ENCODE measurements at regions not wholly inside any gene's neighbourhood (a gene's known extent, or its start where the extent isn't known, plus 50 kb on each side); places are given as distances from the start of the nearest gene placed in this dataset.

- TF ChIP-seq PPARA (CRISPR knock-in tag; IDR thresholded peaks at IDR 0.05; ENCODE audit: borderline replicate concordance): no peak
- no peak for TF ChIP-seq TCF4 (CRISPR knock-in tag; IDR thresholded peaks at IDR 0.05; ENCODE audit: borderline replicate concordance)
- no peak for TF ChIP-seq CSDC2 (CRISPR knock-in tag; IDR thresholded peaks at IDR 0.05)
- TF ChIP-seq BACH2 (CRISPR knock-in tag; IDR thresholded peaks at IDR 0.05; ENCODE audit: borderline replicate concordance): no peak
- TF ChIP-seq ISL1 (CRISPR knock-in tag; IDR thresholded peaks at IDR 0.05): no peak
Measured at GRCh38 chr18:78679031-78679430, 300.6 kb upstream of the SALL3 start.

GRCh38 chr18:78679613-78680260 is 299.9 kb upstream of the SALL3 start:
- ATAC-seq: no peak
- TF ChIP-seq TCF4 (CRISPR knock-in tag; IDR thresholded peaks at IDR 0.05; ENCODE audit: borderline replicate concordance): no peak
- TF ChIP-seq, protein P1, sequence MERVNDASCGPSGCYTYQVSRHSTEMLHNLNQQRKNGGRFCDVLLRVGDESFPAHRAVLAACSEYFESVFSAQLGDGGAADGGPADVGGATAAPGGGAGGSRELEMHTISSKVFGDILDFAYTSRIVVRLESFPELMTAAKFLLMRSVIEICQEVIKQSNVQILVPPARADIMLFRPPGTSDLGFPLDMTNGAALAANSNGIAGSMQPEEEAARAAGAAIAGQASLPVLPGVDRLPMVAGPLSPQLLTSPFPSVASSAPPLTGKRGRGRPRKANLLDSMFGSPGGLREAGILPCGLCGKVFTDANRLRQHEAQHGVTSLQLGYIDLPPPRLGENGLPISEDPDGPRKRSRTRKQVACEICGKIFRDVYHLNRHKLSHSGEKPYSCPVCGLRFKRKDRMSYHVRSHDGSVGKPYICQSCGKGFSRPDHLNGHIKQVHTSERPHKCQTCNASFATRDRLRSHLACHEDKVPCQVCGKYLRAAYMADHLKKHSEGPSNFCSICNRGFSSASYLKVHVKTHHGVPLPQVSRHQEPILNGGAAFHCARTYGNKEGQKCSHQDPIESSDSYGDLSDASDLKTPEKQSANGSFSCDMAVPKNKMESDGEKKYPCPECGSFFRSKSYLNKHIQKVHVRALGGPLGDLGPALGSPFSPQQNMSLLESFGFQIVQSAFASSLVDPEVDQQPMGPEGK (CRISPR knock-in tag; IDR thresholded peaks at IDR 0.05; ENCODE audit: borderline replicate concordance): no peak
- no peak for TF ChIP-seq ZNF565 (CRISPR knock-in tag; conservative IDR thresholded peaks at IDR 0.05; ENCODE audit: low read depth)
- TF ChIP-seq SNAI2 (CRISPR knock-in tag; IDR thresholded peaks at IDR 0.05): no peak
- no peak for TF ChIP-seq RARB (CRISPR knock-in tag; IDR thresholded peaks at IDR 0.05)
- TF ChIP-seq OSR1 (CRISPR knock-in tag; IDR thresholded peaks at IDR 0.05): no peak
- no peak for TF ChIP-seq TOX (CRISPR knock-in tag; IDR thresholded peaks at IDR 0.05; ENCODE audit: borderline replicate concordance)
- TF ChIP-seq ZNF70 (CRISPR knock-in tag; IDR thresholded peaks at IDR 0.05): no peak
- TF ChIP-seq ZNF8 (CRISPR knock-in tag; IDR thresholded peaks at IDR 0.05): no peak
- TF ChIP-seq PPARA (CRISPR knock-in tag; IDR thresholded peaks at IDR 0.05; ENCODE audit: borderline replicate concordance): no peak
- no peak for TF ChIP-seq ZFP3 (CRISPR knock-in tag; IDR thresholded peaks at IDR 0.05)
- TF ChIP-seq CSRNP3 (CRISPR knock-in tag; IDR thresholded peaks at IDR 0.05): no peak
- no peak for TF ChIP-seq ZC3H10 (CRISPR knock-in tag; IDR thresholded peaks at IDR 0.05)
- TF ChIP-seq ZFP30 (CRISPR knock-in tag; IDR thresholded peaks at IDR 0.05): no peak

More at GRCh38 chr18:78679031-78679430, 300.6 kb upstream of the SALL3 start:
- ATAC-seq: no peak

- ATAC-seq: no peak
- TF ChIP-seq, protein P1 (CRISPR knock-in tag; IDR thresholded peaks at IDR 0.05; ENCODE audit: borderline replicate concordance): no peak
- TF ChIP-seq CSRNP3 (CRISPR knock-in tag; IDR thresholded peaks at IDR 0.05) (no peak), TCF4 (CRISPR knock-in tag; IDR thresholded peaks at IDR 0.05; ENCODE audit: borderline replicate concordance) (no peak), ARNTL (CRISPR knock-in tag; IDR thresholded peaks at IDR 0.05; ENCODE audit: borderline replicate concordance, low read depth) (no peak), OSR1 (CRISPR knock-in tag; IDR thresholded peaks at IDR 0.05) (no peak), PPARA (CRISPR knock-in tag; IDR thresholded peaks at IDR 0.05; ENCODE audit: borderline replicate concordance) (no peak), RARB (CRISPR knock-in tag; IDR thresholded peaks at IDR 0.05) (no peak), ZFP3 (CRISPR knock-in tag; IDR thresholded peaks at IDR 0.05) (no peak), SNAI2 (CRISPR knock-in tag; IDR thresholded peaks at IDR 0.05) (no peak), ZNF565 (CRISPR knock-in tag; conservative IDR thresholded peaks at IDR 0.05; ENCODE audit: low read depth) (no peak), ESRRG (CRISPR knock-in tag; IDR thresholded peaks at IDR 0.05) (no peak), ZNF70 (CRISPR knock-in tag; IDR thresholded peaks at IDR 0.05) (no peak), BACH2 (CRISPR knock-in tag; IDR thresholded peaks at IDR 0.05; ENCODE audit: borderline replicate concordance) (no peak), CSDC2 (CRISPR knock-in tag; IDR thresholded peaks at IDR 0.05) (no peak), POU6F1 (CRISPR knock-in tag; IDR thresholded peaks at IDR 0.05; ENCODE audit: borderline replicate concordance, low read depth) (no peak), GLIS3 (CRISPR knock-in tag; IDR thresholded peaks at IDR 0.05) (no peak), ISL1 (CRISPR knock-in tag; IDR thresholded peaks at IDR 0.05) (no peak)
- TF ChIP-seq, protein P2, sequence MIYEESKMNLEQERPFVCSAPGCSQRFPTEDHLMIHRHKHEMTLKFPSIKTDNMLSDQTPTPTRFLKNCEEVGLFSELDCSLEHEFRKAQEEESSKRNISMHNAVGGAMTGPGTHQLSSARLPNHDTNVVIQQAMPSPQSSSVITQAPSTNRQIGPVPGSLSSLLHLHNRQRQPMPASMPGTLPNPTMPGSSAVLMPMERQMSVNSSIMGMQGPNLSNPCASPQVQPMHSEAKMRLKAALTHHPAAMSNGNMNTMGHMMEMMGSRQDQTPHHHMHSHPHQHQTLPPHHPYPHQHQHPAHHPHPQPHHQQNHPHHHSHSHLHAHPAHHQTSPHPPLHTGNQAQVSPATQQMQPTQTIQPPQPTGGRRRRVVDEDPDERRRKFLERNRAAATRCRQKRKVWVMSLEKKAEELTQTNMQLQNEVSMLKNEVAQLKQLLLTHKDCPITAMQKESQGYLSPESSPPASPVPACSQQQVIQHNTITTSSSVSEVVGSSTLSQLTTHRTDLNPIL (CRISPR knock-in tag; IDR thresholded peaks at IDR 0.05; ENCODE audit: low read depth): no peak
Measured at GRCh38 chr18:78681396-78681795, 298.2 kb upstream of the SALL3 start.
